Activated CD4-positive, alpha-beta T cell treated with anti-CD3 and anti-CD28 coated beads, Interleukin-2, amount 50 U/mL, for 16 hours (primary cell): ENCODE measurements at regions not wholly inside any gene's neighbourhood (a gene's known extent, or its start where the extent isn't known, plus 50 kb on each side); places are given as distances from the start of the nearest gene placed in this dataset.

Experiments used
- DNase-seq: peaks from one replicate; pipeline ENCODE4 v3.0.0-alpha.2; 2020

DNA sequence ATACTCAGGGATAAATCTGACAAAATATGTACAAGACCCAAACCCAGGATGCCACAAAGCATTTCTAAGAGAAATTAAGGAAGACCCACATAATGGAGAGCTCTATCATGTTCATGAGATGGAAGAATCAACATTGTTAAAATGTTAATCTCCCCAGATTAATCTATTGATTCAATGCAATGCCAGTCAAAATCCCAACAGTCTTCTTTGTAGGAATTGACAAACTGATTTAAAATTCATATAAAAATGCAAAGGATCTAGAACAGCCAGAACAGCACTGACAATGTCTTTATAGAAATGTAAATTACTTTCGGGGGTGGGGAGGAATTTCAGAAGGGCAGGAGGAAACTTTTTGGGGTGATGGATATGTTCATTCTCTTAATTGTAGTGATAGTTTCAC is 281.6 kb upstream of the SEMA6A start:
- DNase-seq, result no peak

DNA sequence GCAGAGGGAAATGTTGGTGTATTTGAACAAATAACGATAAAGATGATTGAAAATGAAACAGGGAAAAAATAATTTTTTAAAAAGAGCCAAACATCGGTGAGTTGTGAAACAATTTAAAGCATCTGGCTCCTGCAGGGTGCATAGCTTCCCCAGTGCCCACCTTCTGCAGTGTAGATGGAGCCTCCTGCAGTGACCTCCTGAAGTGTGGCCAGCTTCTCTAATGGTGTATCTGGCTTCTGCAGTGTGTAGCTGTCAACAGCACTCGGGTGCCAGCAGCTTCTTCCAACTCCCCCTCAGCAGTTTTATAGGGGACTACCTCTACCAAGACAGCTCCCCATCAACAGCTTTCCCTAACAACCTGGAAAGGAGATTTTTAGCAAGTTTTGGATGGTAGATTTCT is 279.4 kb upstream of the SEMA6A start:
- no peak for DNase-seq

DNA sequence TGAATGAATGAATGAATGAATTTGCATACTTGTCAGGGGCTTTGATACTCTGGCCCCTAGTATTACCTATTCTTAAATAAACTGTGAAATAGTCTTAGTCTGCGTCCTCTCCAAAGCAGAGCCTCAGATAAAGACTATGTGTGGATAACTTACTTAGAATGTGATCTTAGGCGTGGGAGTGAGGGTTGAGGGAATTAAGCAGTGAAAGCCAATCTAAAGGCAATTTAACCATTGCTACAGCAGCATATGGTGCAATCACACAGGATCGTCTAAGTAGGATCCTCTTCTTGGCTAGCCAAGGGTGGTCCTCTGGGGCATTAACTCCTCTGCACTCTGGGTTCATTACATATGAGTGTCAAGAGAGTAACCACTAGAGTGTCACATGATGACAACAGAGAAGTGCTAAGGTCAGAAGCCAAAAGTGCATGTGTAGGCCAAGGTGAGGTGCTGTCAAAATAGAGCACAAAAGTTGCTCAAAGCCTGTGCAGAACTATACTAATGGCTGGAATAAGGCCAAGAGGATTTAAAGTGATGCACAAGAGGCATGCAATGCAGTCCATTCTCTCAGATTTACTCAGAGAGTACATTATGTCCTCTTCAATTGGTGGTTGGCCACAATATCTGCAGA is 274.4 kb upstream of the SEMA6A start:
- DNase-seq, result no peak

DNA sequence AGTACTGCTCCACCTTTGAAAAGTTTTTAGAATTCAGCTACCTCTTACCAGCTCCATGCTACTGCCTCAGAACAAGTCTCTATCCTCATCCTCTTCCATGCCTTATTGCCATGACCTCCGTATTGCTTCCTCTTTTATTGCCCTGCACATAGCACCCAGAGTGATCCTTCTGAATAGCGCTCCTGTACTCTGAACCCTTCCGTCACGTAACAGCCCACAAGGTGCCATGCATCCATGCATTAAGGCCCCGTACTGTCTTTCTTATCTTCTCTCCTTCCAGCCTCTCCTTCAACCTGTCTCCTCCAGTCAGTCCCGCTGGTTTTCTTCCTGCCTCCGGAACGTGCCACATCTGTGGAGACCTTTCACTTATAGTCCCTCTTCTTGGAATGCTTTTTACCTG is 273.3 kb upstream of the SEMA6A start:
- no peak for DNase-seq

DNA sequence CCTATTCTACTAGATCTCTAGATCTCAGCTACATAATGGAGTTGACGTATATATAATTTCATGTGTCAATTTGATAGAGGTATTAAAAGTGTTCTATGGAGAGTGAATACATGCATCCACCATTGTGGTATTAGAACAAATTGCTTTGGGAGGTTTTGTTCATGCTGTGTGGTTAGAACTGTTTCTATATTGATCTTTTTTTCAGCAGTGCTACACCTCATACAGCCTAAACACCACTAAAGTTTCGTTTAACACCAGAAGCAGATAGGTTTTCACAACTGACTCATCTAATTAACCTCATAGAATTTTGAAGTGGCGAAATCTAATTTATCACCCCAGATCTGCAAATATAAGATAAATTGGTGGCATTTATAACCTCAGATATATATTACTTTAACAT is 269.4 kb upstream of the SEMA6A start:
- DNase-seq, result no peak

DNA sequence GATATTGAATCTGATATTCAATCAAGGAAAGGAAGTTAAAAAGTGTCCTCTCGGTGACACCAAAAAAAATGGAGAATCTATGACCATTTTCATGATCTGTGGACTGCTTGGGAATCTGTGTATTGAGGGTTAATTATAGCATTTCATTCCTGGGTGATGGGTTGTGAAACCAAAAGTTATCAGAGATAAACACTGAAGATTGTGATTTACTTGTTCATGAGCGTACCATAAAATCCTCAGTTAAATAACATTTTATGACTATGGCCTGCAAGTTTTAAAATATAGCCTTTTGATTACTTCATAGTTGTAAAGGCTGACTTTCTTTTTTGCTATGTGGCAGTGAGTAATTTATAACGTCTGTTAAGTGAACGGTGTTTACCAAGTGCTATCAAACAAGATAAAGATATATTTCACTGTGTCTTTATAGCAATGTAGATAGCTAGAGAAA is 267.9 kb upstream of the SEMA6A start:
- no peak for DNase-seq

DNA sequence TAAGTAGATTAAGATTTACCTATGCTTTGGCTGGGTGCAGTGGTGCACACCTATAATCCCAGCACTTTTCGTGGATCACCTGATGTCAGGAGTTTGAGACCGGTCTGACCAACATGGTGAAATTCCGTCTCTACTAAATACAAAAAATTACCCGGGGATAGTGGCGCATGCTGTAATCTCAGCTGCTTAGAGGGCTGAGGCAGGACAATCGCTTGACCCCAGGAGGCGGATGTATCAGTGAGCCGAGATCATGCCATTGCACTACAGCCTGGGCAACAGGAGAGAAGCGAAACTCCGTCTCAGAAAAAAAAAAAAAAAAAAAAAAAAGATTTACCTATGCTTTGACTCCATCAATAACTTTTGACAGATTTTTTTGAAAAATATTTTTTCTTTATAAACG is 267.1 kb upstream of the SEMA6A start:
- no peak for DNase-seq

DNA sequence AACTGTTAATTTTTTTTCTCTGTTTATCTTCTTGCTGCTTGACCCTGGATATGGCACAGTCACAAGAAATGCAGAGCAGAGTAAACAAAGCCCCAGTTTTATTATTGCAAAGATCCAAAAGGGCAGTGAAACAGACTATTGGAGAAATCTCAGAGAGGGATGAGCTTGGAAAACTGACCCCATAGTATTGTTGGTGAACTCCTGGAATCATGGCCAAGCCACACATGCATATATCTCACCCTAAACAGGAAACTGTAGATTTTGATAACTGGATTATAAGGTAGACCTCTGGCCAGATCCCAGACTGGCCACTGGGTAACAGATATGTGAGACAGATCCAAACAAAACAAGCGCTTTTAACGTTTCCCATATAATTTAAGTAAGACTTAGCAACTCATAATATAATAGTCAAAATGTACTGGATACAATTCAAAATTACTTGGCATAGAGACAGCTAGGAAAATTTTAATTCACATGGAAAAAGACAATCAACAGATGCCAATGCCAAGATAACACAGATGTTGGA is 263.5 kb upstream of the SEMA6A start:
- no peak for DNase-seq

DNA sequence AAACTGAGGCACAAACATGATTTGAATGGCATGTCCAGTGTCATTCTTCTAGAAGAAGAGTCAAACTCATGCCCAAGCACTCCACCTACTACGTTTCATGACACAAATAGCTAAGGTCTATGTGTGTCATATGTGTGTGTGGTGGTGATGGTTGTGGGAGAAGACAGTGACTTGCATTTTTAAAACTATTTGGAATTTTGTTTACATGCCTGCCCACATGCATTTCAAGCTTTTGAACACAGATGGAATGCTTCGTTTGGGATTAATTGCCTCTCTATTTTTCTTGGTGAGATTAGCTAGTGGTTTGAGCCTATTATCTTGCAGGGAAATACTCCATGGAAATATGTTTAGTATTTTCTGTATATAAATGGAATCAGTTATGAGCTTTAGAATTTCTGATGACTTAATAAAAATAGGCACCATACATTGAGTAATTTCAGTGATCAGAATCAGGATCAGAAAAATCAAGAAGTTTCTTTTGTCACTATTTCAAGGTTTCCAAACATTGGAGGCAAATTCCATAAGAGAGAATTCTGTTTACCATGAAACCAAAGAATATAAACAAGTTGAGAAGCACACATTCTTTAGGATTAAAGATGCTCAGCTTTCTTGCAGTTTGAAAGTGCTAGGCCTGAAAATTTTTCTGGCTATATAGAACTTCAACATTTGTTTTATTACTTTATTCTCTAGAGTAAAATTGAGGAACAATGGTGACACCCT is 260.3 kb upstream of the SEMA6A start:
- no peak for DNase-seq

DNA sequence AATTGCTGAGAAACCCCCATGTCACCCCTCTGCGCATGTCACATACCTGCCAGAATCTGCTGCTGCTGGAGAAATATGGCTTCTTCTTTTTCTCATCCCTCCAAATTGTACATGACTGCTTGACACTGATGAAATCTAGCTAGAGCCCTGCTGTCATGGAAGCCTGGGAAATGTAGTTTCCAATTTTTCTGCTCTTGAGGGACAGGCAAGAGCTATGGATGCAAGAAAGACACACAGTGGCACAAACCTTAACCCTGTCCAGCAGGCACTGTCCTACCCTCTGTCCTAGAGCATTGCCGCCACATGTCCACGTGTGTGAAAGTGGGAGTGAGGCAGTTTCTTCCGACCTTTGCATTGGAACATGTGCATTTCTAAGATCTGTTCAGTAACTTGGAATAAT is 255.5 kb upstream of the SEMA6A start:
- no peak for DNase-seq

DNA sequence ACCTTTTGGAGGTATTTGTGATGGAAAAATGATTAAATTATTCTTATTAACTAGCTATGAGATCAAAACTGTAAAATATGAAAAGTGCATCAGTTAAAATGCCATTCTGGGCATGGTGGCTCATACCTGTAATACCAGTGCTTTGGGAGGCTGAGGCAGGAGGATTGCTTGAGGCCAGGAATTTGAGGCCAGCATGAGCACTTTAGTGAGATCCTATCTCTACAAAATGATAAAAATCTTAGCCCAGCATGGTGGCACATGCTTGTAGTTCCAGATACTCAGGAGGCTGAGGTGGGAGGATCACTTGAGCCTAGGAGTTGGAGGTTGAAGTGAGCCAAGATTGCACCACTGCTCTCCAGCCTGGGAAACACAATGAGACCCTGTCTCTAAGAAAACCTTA is 252.5 kb upstream of the SEMA6A start:
- DNase-seq, result no peak

DNA sequence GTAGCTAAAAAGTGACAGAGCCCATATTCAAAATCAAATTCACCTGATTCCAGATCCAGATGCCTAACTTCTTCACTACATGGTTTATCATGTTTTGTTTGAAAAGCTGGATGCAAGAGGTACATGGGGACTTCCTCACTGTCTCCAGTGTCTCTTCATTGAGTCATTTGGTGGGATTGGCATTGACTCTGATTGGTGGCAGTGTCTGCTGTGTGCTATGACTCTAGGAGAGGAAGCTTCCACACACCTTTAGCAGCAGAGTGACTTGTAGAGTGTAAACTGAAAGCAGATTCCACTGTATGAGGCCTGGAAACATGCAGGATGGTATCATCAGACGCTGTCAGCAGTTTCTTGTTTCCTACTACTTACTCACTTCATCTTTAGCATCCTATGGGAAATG is 250.9 kb upstream of the SEMA6A start:
- DNase-seq, result no peak

DNA sequence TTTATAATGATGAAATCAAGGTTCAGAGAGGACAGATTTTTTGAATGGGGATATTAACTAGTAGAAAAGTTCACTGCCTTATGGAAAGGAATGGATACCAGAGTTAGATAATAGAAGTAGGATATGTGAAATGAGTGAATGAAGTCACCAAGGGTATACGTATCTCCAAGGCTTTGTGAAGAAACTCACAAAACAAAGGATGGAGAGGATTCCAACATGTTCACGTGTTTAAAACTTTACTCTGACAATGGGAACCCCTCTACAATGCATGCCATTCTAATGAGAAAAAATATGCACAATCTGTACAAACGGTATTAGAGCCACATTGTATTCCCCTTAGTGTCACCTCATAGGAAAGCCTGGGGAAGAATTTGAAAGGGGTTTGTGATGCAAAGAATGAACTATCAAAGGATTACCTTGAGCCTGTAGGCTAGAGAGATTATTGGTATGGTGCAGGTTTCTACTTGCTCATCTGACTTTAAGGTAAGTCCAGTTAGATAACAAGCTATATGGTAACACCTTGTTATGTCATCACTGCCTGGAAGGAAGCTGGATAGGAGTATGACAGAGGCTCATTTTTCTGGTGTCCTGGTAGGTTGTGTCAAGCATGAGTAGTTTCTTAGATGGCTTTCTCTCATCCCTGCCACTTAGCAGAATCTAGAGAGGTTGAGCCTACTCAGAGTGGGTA is 250.3 kb upstream of the SEMA6A start:
- DNase-seq, result no peak

DNA sequence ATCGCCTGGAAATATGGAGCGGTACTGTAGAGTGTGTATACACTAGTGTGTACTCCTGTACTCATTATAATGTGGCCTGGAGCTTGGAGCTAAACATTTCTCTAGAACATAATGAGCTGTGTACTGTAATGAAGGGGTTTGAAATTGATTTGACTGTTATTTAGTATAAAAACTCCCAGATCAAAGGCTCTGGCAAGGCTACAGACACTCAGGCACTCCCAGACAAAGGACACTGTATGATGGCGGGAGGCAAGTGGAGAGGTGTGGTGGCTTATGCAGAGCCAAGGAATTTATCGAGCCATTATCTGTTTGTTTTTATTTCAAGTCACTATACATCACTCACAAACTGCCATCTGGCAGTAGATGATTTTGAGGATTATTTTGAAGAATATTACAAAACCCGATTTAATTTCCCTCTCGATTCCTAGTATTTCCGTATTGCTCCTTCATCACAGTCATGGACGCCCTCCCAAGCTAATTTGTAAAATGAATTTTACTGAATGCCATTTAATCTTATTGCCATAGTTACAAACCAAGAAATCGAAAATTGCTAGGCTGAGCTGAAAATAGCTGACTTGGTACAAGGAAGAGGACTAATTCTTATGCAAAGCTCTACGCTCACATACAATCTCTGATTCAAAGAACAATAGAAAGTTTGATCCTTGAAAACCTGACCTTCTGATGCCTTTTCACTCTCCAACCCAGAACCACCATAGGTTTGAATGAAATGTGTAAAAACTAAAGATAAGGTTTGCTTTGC is 240.2 kb upstream of the SEMA6A start:
- no peak for DNase-seq

DNA sequence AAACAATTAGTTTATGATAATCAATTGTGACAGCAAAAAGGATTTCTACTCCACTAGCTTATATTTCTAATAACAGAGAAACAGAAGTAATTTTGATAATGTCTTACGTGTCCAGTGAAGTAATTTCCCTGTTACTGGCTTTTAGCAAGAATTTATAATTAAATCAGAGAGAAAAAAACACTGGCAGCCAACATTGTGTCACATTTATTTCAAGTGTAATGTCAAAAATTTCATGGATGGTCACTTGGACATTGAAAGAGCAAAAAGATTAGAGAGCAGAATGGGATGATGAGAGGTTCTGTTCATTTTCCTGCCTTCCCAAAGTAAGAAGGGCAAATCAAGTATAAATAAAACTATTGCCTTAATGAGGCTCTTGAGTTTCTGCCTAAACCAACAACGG is 239.3 kb upstream of the SEMA6A start:
- DNase-seq, result no peak

DNA sequence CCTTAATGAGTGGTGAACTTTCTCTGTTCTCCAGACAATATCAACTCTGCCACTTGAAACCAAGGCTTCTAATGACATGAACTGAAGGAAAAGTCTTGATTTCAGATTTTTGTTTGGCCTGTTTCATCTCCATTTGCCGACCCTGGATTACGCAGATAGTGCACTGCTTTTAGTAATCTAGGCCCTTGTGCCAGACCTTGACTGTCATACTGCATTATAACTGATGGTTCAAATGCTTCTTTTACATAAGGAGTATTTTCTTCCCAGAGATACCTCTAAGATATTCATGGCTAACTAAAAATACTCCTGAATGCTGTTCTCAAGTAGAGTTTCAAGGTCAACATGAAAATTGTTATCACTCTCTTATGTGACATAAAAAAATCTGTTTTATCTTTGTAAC is 238.7 kb upstream of the SEMA6A start:
- no peak for DNase-seq

DNA sequence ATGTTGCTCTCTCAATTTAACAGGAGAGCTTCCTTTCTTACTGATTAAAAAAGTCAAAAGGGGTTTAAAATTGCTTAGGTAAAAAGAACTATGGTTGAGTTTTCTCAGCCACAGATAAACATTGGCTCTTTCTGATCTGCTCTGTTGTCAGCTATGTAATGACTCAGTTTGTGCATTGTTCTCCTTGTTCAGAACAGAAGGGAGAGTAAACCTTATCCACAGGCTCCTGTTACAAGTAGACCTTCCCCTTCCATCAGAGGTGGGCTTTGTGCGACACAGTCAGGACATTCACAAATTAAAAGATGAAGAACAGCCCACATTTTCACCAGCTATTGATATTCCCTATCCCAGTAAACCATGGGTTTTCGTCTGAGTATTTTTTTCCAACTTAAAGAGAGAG is 236.3 kb upstream of the SEMA6A start:
- DNase-seq, result no peak

DNA sequence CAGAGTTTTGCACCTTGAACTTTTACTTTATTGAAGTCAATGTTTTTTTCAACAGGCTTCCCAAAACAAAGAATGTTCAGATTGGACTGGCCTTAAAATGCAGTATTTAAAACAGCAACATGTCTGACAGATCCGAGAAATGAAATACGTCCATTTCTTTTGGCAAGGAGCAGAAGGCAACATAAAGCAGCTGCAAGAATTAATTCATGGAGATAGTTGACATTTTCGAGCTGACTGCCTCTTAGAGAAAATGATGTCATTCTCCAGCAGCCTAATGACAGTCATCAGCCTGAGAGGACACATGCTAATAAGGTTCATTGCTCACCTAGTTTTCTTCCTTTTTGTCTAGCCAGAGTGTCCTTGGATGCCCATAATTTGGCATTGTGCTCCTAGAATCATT is 232.2 kb upstream of the SEMA6A start:
- DNase-seq, result no peak

DNA sequence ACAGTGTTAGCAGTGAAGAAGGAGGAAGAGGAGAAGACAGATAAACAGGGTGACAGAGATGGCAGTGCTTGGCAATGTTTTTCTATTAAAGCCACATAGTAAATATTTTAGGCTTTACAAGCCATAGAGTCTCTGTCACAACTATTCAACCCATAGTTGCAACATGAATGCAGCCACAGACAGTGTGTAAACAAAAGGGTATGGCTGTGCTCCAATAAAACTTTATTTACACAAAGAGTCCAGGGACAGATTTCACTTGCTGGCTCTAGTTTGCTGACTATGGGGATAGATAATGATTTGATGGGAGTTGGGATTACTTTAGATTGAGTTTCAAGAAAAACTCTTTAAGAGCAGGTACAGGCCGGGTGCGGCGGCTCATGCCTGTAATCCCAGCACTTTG is 224.8 kb upstream of the SEMA6A start:
- DNase-seq, result no peak

DNA sequence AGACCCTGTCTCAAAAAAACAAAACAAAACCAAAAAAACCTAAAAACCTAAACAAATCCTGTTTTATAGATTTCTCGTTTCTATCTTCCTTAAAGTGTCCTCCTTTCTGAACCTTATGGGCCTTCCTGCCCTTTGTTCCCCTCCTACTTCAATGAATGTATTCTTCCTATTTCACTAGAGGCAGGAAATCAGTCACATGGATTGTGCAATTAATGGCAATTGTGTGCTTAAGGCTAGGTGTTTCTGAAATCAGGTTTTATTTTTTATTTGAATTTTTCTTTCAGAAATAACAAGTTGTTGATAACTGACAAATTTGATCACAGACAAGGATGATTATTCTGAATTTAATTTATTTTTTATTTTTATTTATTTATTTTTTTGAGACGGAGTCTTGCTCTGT is 220.6 kb upstream of the SEMA6A start:
- no peak for DNase-seq

DNA sequence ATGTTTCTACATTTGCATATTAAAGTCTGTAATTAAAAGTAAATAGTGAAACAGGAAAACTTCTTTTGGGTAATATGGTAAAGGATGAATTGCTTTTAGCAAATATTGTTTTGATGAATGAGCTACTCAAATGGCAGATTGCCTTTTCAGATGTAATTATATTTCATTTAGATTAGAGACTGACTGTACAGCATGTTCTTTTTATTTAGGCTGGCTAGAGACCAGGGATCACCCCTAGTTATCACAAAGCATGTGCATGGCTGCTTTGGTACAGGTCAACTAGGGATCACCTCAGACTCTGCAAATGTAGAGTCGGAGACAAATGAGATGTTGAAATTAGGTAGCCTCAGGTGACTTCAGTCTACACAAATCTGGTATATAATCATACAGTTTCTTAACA is 214.9 kb upstream of the SEMA6A start:
- DNase-seq, result no peak

DNA sequence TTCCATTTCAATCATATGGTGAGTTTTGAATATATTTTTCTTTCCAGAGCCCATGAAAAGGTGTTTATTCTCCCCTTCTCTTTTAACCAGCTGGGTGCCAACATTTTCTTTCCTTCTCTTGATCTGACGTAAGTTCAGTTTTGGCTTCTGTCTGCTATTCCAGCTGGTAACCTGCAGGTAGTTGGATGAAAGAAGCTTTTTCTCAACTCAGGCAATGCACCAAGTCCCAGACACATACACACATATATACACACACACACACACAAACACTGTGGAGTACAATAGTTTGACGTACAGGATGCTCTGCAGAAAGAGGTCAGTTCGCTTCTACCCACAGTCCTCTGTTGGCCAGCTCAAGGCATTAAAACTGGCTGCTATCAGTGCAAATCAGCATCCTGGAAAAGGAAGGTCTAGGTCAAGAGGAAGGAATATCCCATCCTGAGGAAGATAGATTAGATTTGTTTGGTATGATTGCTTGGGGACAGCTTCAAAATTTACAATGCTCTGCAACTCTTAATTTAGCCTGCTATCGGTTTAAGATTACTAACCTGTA is 214.3 kb upstream of the SEMA6A start:
- DNase-seq, result no peak

DNA sequence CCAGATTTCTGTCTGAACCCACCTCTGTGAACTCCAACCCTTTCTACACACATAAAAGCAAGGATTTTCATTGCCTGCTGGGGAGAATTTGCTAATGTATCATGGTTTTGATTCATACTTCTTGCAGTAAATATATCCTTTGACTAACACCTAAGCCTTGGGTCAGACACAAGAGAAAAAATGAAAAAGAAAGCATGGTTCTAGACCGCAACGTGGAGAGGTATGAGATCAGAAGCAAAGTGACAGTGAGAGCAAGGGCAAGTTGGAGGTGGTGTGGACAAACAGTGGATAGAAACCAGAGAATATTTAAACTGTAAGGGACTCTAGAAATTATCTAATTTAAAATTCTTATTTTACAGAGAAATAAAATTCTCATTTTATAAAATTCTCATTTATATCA is 212.9 kb upstream of the SEMA6A start:
- DNase-seq, result no peak
